ENCODE measurements at regions not wholly inside any gene's neighbourhood (a gene's known extent, or its start where the extent isn't known, plus 50 kb on each side); places are given as distances from the start of the nearest gene placed in this dataset.

DNA sequence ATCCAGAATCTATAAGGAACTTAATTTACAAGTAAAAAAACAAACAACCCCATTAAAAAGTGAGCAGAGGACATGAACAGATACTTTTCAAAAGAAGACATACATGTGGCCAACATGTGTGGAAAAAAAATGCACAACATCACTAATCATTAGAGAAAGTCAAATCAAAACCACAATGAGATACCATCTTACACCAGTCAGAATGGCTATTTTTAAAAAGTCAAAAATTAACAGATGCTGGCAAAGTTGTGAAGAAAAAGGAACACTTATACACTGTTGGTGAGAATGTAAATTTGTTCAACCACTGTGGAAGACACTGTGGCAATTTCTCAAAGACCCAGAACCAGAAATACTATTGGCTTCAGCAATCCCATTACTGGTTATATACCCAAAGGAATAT is 830.0 kb upstream of the ALCAM start:
- Histone ChIP-seq H3K4me3 (ENCODE audit: low read length) (no peak overlapping the region), H3K9me2 (ENCODE audit: insufficient read depth, low read length) (no peaks in the 10 kb centered on the region), H3K9ac (ENCODE audit: low read length) (no peak overlapping the region), H3K27ac (ENCODE audit: low read length) (no peak overlapping the region), H3K4me2 (ENCODE audit: low read length) (no peak overlapping the region), H2AFZ (ENCODE audit: low read depth, low read length) (no peak overlapping the region), H3K27me3 (ENCODE audit: insufficient read depth, low read depth, low read length) (no peaks in the 10 kb centered on the region), H4K20me1 (ENCODE audit: insufficient read depth) (no peaks in the 10 kb centered on the region), H3K79me2 (replicated peaks; ENCODE audit: insufficient read depth, low read length) (no peaks in the 10 kb centered on the region), H3K36me3 (ENCODE audit: insufficient read depth, low read length) (no peaks in the 10 kb centered on the region), H3F3A (ENCODE audit: insufficient read depth, low read length, poor library complexity, severe bottlenecking) (no peaks in the 10 kb centered on the region), H3K9me3 (ENCODE audit: low read length) (no peaks in the 10 kb centered on the region)
- TF ChIP-seq RAD21 (conservative IDR thresholded peaks at IDR 0.05), result no peak
- TF ChIP-seq SMC3 (conservative IDR thresholded peaks at IDR 0.05; ENCODE audit: poor library complexity), result no peak

DNA sequence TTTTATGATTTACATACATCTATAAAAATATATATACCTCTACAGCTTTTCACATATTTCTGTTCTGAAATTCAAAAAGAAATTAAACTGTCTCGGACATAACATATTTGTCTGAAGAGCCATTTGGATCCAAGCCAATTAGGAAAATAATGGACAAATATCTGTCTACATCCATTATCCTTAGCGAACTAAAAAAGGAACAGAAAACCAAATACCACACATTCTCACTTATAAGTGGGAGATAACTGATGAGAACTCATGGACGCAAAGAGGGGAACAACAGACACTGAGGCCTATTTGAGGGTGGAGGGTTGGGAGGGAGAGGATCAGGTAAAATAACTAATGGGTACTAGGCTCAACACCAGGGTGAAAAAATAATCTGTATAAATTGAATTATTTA is 829.4 kb upstream of the ALCAM start:
- Histone ChIP-seq H3K9ac (ENCODE audit: low read length) (no peak overlapping the region), H3K4me3 (ENCODE audit: low read length) (no peak overlapping the region), H3K36me3 (ENCODE audit: insufficient read depth, low read length) (no peaks in the 10 kb centered on the region), H2AFZ (ENCODE audit: low read depth, low read length) (no peak overlapping the region), H3K27ac (ENCODE audit: low read length) (no peak overlapping the region), H3K4me2 (ENCODE audit: low read length) (no peak overlapping the region), H3K9me2 (ENCODE audit: insufficient read depth, low read length) (no peaks in the 10 kb centered on the region), H3K79me2 (replicated peaks; ENCODE audit: insufficient read depth, low read length) (no peaks in the 10 kb centered on the region), H3K27me3 (ENCODE audit: insufficient read depth, low read depth, low read length) (no peaks in the 10 kb centered on the region), H3K9me3 (ENCODE audit: low read length) (no peaks in the 10 kb centered on the region), H3F3A (ENCODE audit: insufficient read depth, low read length, poor library complexity, severe bottlenecking) (no peaks in the 10 kb centered on the region), H4K20me1 (ENCODE audit: insufficient read depth) (no peaks in the 10 kb centered on the region)
- no peak for TF ChIP-seq EZH2 (IDR thresholded peaks at IDR 0.05; ENCODE audit: borderline replicate concordance, insufficient read depth, low read length, poor library complexity, severe bottlenecking)
- no peak for TF ChIP-seq SMC3 (conservative IDR thresholded peaks at IDR 0.05; ENCODE audit: poor library complexity)
- TF ChIP-seq, protein P1, sequence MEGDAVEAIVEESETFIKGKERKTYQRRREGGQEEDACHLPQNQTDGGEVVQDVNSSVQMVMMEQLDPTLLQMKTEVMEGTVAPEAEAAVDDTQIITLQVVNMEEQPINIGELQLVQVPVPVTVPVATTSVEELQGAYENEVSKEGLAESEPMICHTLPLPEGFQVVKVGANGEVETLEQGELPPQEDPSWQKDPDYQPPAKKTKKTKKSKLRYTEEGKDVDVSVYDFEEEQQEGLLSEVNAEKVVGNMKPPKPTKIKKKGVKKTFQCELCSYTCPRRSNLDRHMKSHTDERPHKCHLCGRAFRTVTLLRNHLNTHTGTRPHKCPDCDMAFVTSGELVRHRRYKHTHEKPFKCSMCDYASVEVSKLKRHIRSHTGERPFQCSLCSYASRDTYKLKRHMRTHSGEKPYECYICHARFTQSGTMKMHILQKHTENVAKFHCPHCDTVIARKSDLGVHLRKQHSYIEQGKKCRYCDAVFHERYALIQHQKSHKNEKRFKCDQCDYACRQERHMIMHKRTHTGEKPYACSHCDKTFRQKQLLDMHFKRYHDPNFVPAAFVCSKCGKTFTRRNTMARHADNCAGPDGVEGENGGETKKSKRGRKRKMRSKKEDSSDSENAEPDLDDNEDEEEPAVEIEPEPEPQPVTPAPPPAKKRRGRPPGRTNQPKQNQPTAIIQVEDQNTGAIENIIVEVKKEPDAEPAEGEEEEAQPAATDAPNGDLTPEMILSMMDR (IDR thresholded peaks at IDR 0.05; ENCODE audit: poor library complexity, severe bottlenecking), result no peak
- no peak for TF ChIP-seq EP300 (conservative IDR thresholded peaks at IDR 0.05; ENCODE audit: poor library complexity, severe bottlenecking)
- TF ChIP-seq, protein P2, sequence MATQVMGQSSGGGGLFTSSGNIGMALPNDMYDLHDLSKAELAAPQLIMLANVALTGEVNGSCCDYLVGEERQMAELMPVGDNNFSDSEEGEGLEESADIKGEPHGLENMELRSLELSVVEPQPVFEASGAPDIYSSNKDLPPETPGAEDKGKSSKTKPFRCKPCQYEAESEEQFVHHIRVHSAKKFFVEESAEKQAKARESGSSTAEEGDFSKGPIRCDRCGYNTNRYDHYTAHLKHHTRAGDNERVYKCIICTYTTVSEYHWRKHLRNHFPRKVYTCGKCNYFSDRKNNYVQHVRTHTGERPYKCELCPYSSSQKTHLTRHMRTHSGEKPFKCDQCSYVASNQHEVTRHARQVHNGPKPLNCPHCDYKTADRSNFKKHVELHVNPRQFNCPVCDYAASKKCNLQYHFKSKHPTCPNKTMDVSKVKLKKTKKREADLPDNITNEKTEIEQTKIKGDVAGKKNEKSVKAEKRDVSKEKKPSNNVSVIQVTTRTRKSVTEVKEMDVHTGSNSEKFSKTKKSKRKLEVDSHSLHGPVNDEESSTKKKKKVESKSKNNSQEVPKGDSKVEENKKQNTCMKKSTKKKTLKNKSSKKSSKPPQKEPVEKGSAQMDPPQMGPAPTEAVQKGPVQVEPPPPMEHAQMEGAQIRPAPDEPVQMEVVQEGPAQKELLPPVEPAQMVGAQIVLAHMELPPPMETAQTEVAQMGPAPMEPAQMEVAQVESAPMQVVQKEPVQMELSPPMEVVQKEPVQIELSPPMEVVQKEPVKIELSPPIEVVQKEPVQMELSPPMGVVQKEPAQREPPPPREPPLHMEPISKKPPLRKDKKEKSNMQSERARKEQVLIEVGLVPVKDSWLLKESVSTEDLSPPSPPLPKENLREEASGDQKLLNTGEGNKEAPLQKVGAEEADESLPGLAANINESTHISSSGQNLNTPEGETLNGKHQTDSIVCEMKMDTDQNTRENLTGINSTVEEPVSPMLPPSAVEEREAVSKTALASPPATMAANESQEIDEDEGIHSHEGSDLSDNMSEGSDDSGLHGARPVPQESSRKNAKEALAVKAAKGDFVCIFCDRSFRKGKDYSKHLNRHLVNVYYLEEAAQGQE (IDR thresholded peaks at IDR 0.05; ENCODE audit: borderline replicate concordance), result no peak
- TF ChIP-seq RAD21 (conservative IDR thresholded peaks at IDR 0.05), result no peak
- TF ChIP-seq MXI1 (conservative IDR thresholded peaks at IDR 0.05; ENCODE audit: poor library complexity, severe bottlenecking), result no peak
- no peak for TF ChIP-seq POLR2AphosphoS5 (IDR thresholded peaks at IDR 0.05)
- TF ChIP-seq TAF1 (IDR thresholded peaks at IDR 0.05; ENCODE audit: low read depth), result no peak

DNA sequence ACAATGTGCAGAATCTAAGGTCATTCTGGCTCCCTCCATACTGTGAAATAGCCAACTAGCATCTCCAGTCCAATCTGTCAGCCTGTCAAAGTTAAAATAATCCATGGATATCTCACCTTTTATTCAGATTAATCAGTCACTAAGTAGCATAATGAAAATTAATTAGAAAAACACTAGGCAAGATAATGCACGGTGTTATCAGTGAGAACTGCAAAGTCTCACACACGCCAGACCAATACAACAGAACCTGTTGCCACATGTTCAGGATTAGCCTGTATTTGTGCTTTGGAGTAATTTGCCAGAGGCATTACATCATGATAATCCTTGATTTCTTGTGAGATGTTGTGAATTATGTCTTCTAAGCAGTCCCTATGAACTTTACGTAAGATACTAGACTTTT is 820.4 kb upstream of the ALCAM start:
- H3K9me2 ChIP-seq (ENCODE audit: insufficient read depth, low read length), result no peaks in the 10 kb centered on the region
- no peaks in the 10 kb centered on the region for H3K9me3 ChIP-seq (ENCODE audit: low read length)
- no peaks in the 10 kb centered on the region for H3F3A ChIP-seq (ENCODE audit: insufficient read depth, low read length, poor library complexity, severe bottlenecking)
- H3K79me2 ChIP-seq (replicated peaks; ENCODE audit: insufficient read depth, low read length), result no peaks in the 10 kb centered on the region
- no peak overlapping the region for H3K27ac ChIP-seq (ENCODE audit: low read length)
- no peak overlapping the region for H2AFZ ChIP-seq (ENCODE audit: low read depth, low read length)
- no peaks in the 10 kb centered on the region for H4K20me1 ChIP-seq (ENCODE audit: insufficient read depth)
- H3K36me3 ChIP-seq (ENCODE audit: insufficient read depth, low read length), result no peaks in the 10 kb centered on the region
- H3K4me2 ChIP-seq (ENCODE audit: low read length), result no peak overlapping the region
- H3K4me3 ChIP-seq (ENCODE audit: low read length), result no peak overlapping the region
- no peaks in the 10 kb centered on the region for H3K27me3 ChIP-seq (ENCODE audit: insufficient read depth, low read depth, low read length)
- H3K9ac ChIP-seq (ENCODE audit: low read length), result no peak overlapping the region
- TF ChIP-seq POLR2AphosphoS5 (IDR thresholded peaks at IDR 0.05) (no peak), SMC3 (conservative IDR thresholded peaks at IDR 0.05; ENCODE audit: poor library complexity) (no peak), RAD21 (conservative IDR thresholded peaks at IDR 0.05) (no peak), EP300 (conservative IDR thresholded peaks at IDR 0.05; ENCODE audit: poor library complexity, severe bottlenecking) (no peak), MXI1 (conservative IDR thresholded peaks at IDR 0.05; ENCODE audit: poor library complexity, severe bottlenecking) (no peak), EZH2 (IDR thresholded peaks at IDR 0.05; ENCODE audit: borderline replicate concordance, insufficient read depth, low read length, poor library complexity, severe bottlenecking) (no peak), TAF1 (IDR thresholded peaks at IDR 0.05; ENCODE audit: low read depth) (no peak)
- TF ChIP-seq, protein P2 (IDR thresholded peaks at IDR 0.05; ENCODE audit: borderline replicate concordance), result no peak
- TF ChIP-seq, protein P1 (IDR thresholded peaks at IDR 0.05; ENCODE audit: poor library complexity, severe bottlenecking), result no peak
